Large intestine (tissue), 3 donors: ENCODE measurements at regions not wholly inside any gene's neighbourhood (a gene's known extent, or its start where the extent isn't known, plus 50 kb on each side); places are given as distances from the start of the nearest gene placed in this dataset.
"Not testable (repeated sequence)": the region's sequence is repeated elsewhere in the genome, so short reads cannot be mapped to it uniquely, and the experiment has no call there.

Experiments
- DNase-seq, 2 donors: peaks; one replicate each; pipeline versions ENCODE4 v3.0.0 to v3.0.0-alpha.2; 2013
- H3K27ac ChIP-seq: one replicate; pipeline ENCODE4 v1.5.1; 2013; ENCODE audit warnings: low read length
- H3K27me3 ChIP-seq: 2 replicates; pipeline ENCODE4 v1.6.1; 2013; ENCODE audit warnings: low read length; ENCODE audit not compliant: control insufficient read depth, insufficient read depth
- H3K36me3 ChIP-seq: 2 replicates; pipeline ENCODE4 v1.6.1; 2013; ENCODE audit warnings: low read length; ENCODE audit not compliant: control insufficient read depth, insufficient read depth
- H3K4me1 ChIP-seq: one replicate; pipeline ENCODE4 v1.6.1; 2013; ENCODE audit warnings: low read length; ENCODE audit not compliant: control insufficient read depth, insufficient read depth
- H3K4me3 ChIP-seq: one replicate; pipeline ENCODE4 v1.5.1; 2013; ENCODE audit warnings: low read length
- H3K9me3 ChIP-seq: one replicate; pipeline ENCODE4 v1.6.1; 2013; ENCODE audit warnings: mild to moderate bottlenecking, low read depth, low read length, moderate library complexity; ENCODE audit not compliant: control insufficient read depth
- WGBS: methylation state at CpG from one replicate; pipeline ENCODE4 v1.1.5; 2013; ENCODE audit warnings: low lambda C conversion rate; ENCODE audit not compliant: insufficient coverage; 5-methylcytosine and 5-hydroxymethylcytosine counted together

GRCh38 chr11:15339302-15339701 lies 224.6 kb downstream of the INSC start:
- DNase-seq = no peak

GRCh38 chr11:15341587-15341986 lies 226.9 kb downstream of the INSC start:
- no peak for DNase-seq
- no peaks in the 10 kb centered on the region for H3K36me3 ChIP-seq

More at GRCh38 chr11:15339302-15339701, 224.6 kb downstream of the INSC start:
- Histone ChIP-seq H3K36me3 (no peaks in the 10 kb centered on the region), H3K9me3 (peaks cover 5% of the 10 kb centered on the region), H3K27me3 (no peaks in the 10 kb centered on the region), H3K4me3 (no peak overlapping the region), H3K4me1 (no peaks in the 10 kb centered on the region), H3K27ac (no peak overlapping the region)
- no CpG with 5 or more reads among the region's 1 CpG for WGBS

GRCh38 chr11:15342163-15342562 lies 227.4 kb downstream of the INSC start:
- Histone ChIP-seq H3K36me3 (no peaks in the 10 kb centered on the region), H3K27me3 (no peaks in the 10 kb centered on the region), H3K27ac (no peak overlapping the region), H3K9me3 (peaks cover 5% of the 10 kb centered on the region), H3K4me3 (no peak overlapping the region), H3K4me1 (no peaks in the 10 kb centered on the region)
- WGBS = 60% methylated on average over 1 of the region's 2 CpGs
- no peak for DNase-seq

More at GRCh38 chr11:15341587-15341986, 226.9 kb downstream of the INSC start:
- Histone ChIP-seq H3K27me3 (no peaks in the 10 kb centered on the region), H3K4me1 (no peaks in the 10 kb centered on the region), H3K27ac (no peak overlapping the region), H3K4me3 (no peak overlapping the region), H3K9me3 (peaks cover 5% of the 10 kb centered on the region)
- WGBS = no CpG with 5 or more reads among the region's 1 CpG

GRCh38 chr11:15346907-15347306 lies 232.2 kb downstream of the INSC start:
- Histone ChIP-seq H3K4me1 (no peaks in the 10 kb centered on the region), H3K27me3 (no peaks in the 10 kb centered on the region), H3K4me3 (no peak overlapping the region), H3K27ac (no peak overlapping the region), H3K36me3 (no peaks in the 10 kb centered on the region), H3K9me3 (no peaks in the 10 kb centered on the region)
- 46% methylated on average over 2 of the region's 4 CpGs for WGBS
- no peak for DNase-seq

- no peak for DNase-seq
- H3K9me3 ChIP-seq = no peaks in the 10 kb centered on the region
- H3K4me1 ChIP-seq = no peaks in the 10 kb centered on the region
- no CpG with 5 or more reads among the region's 2 CpGs for WGBS
- H3K27me3 ChIP-seq = no peaks in the 10 kb centered on the region
- no peak overlapping the region for H3K4me3 ChIP-seq
- no peaks in the 10 kb centered on the region for H3K36me3 ChIP-seq
- H3K27ac ChIP-seq = no peak overlapping the region
These were observed 233.4 kb downstream of the INSC start for GRCh38 chr11:15347969-15348734.

GRCh38 chr11:15349413-15349812 lies 234.7 kb downstream of the INSC start:
- Histone ChIP-seq H3K4me3 (no peak overlapping the region), H3K36me3 (no peaks in the 10 kb centered on the region), H3K4me1 (no peaks in the 10 kb centered on the region), H3K27me3 (no peaks in the 10 kb centered on the region), H3K9me3 (no peaks in the 10 kb centered on the region), H3K27ac (no peak overlapping the region)
- no CpG with 5 or more reads among the region's 1 CpG for WGBS
- DNase-seq = no peak

DNA sequence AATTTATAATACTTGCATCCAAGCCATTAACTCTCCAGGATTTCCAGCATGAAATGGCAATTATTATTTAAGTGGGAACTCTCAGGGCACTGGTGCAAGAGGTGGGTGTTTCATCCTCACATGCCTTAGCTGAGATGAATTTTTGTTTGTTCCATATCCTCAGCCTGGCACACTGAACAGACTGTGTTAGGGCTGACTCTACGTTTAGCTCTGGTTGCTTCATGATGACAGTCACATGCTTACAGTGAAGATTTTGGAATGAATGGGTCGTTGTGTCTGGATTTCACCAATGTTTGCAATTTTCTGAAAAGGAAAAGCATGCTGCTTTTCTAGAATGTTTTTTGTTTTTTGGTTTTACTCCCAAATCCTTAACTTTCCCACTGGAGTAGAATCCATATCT lies 246.6 kb downstream of the INSC start:
- DNase-seq = no peak
- Histone ChIP-seq H3K36me3 (no peaks in the 10 kb centered on the region), H3K27me3 (no peaks in the 10 kb centered on the region), H3K4me3 (no peak overlapping the region), H3K4me1 (no peaks in the 10 kb centered on the region), H3K27ac (no peak overlapping the region), H3K9me3 (no peaks in the 10 kb centered on the region)
- no CpG with 5 or more reads among the region's 2 CpGs for WGBS

DNA sequence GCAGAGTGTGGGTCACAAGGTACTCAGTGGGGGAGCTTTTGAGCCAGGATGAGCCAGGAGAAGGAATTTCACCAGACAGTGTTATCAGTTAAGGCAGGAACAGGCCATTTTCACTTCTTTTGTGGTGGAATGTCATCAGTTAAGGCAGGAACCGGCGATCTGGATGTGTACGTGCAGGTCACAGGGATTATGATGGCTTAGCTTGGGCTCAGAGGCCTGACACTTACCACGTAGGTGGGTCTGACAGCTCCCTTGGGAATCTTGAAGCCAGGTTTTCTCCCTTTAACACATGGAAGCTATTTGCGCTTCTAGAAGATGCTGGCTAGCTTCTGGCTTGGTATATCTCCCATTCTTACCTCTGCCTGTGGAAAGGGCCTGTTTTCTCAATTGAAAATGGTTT lies 250.6 kb downstream of the INSC start:
- H3K4me1 ChIP-seq, DNase-seq, H3K36me3 ChIP-seq, H3K27ac ChIP-seq, H3K4me3 ChIP-seq, H3K27me3 ChIP-seq, H3K9me3 ChIP-seq: not testable (repeated sequence)
- WGBS = no CpG with 5 or more reads among the region's 5 CpGs

- no peaks in the 10 kb centered on the region for H3K4me1 ChIP-seq
- 50% methylated on average over 1 of the region's 6 CpGs for WGBS
- no peaks in the 10 kb centered on the region for H3K27me3 ChIP-seq
- no peak overlapping the region for H3K4me3 ChIP-seq
- H3K27ac ChIP-seq = no peak overlapping the region
- DNase-seq = no peak
- no peaks in the 10 kb centered on the region for H3K9me3 ChIP-seq
- no peaks in the 10 kb centered on the region for H3K36me3 ChIP-seq
These were observed 253.0 kb downstream of the INSC start for GRCh38 chr11:15367695-15368094.

DNA sequence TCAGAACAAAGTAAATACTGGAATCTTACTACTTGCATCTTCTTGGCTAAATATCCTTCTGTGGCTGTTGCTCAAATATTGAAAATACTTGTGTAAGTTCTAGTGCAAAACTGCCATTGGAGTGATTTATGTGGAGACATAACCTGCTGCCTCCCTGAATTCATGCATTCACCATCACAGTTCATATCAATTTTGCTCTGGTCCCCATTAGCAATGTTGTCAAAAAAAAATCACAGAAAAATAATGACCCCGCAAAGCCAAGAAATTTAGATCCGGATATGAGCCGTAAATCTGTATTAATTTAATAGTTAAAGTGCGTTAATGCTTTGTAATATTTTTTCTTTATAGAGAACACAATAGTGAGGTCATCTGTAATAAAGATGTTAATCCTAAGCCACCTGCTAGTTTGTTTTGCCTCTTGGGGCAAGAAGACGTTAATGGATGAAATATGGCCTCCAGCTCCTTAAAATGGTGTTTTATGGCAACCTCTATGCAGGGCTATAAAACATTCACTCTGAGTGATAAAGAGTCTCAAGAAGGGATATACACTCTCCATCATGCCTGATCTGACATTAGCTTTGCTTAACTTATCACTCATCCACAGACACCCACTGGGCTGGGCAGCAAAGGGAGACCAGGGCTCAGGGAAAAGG lies 255.9 kb downstream of the INSC start:
- H3K36me3 ChIP-seq = no peaks in the 10 kb centered on the region
- no peaks in the 10 kb centered on the region for H3K4me1 ChIP-seq
- H3K4me3 ChIP-seq = no peak overlapping the region
- 77% methylated on average over 4 of the region's 5 CpGs for WGBS
- no peaks in the 10 kb centered on the region for H3K9me3 ChIP-seq
- DNase-seq = no peak
- no peaks in the 10 kb centered on the region for H3K27me3 ChIP-seq
- H3K27ac ChIP-seq = no peak overlapping the region

- DNase-seq = no peak
- Histone ChIP-seq H3K9me3 (no peaks in the 10 kb centered on the region), H3K36me3 (no peaks in the 10 kb centered on the region), H3K4me3 (no peak overlapping the region), H3K4me1 (no peaks in the 10 kb centered on the region), H3K27ac (no peak overlapping the region), H3K27me3 (no peaks in the 10 kb centered on the region)
- WGBS = no CpG with 5 or more reads among the region's 1 CpG
These were observed 256.8 kb downstream of the INSC start for GRCh38 chr11:15371533-15371932.
